ENCODE measurements at regions not wholly inside any gene's neighbourhood (a gene's known extent, or its start where the extent isn't known, plus 50 kb on each side); places are given as distances from the start of the nearest gene placed in this dataset.

DNA sequence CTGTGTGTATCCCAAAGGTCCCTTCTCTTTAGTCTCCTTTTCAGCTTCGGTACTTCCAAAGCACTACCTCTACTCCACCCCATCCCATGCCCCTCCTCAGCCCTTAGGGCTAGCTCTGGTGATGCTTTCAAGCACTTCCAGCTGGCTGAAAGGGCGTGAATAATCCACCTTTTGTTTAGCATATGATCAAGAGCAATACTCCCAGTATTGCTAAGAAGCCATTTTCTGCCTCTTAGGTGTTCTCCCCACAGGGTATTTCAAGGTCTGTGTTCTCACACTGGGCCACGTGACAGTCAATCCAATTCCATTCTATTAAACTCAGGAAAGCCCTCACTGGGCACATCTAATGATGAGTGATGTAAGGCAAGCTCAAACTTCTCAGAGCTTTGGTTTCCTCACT lies 298.5 kb upstream of the PROX1 start:
- ChIA-PET CTCF (no interaction called here), POLR2A (no interaction called here)
- no peak for DNase-seq (ENCODE audit: extremely low spot score)
- no peak for TF ChIP-seq BHLHE40 (IDR thresholded peaks at IDR 0.05; ENCODE audit: borderline replicate concordance)
- no peak for TF ChIP-seq HDGF (IDR thresholded peaks at IDR 0.05; ENCODE audit: borderline replicate concordance)
- TF ChIP-seq SP1 (IDR thresholded peaks at IDR 0.05), result no peak
- no peak for TF ChIP-seq FOXM1 (IDR thresholded peaks at IDR 0.05; ENCODE audit: borderline replicate concordance)
- no peak for TF ChIP-seq L3MBTL2 (conservative IDR thresholded peaks at IDR 0.05)
- no peak for TF ChIP-seq FOXK2 (IDR thresholded peaks at IDR 0.05)
- no peak for TF ChIP-seq ARNT (IDR thresholded peaks at IDR 0.05)
- TF ChIP-seq SUZ12 (IDR thresholded peaks at IDR 0.05), result no peak
- TF ChIP-seq TARDBP (IDR thresholded peaks at IDR 0.05), result no peak
- no peak for TF ChIP-seq ELF4 (IDR thresholded peaks at IDR 0.05)
- TF ChIP-seq ZNF384 (IDR thresholded peaks at IDR 0.05), result no peak
- TF ChIP-seq CTBP1 (IDR thresholded peaks at IDR 0.05; ENCODE audit: borderline replicate concordance), result no peak

DNA sequence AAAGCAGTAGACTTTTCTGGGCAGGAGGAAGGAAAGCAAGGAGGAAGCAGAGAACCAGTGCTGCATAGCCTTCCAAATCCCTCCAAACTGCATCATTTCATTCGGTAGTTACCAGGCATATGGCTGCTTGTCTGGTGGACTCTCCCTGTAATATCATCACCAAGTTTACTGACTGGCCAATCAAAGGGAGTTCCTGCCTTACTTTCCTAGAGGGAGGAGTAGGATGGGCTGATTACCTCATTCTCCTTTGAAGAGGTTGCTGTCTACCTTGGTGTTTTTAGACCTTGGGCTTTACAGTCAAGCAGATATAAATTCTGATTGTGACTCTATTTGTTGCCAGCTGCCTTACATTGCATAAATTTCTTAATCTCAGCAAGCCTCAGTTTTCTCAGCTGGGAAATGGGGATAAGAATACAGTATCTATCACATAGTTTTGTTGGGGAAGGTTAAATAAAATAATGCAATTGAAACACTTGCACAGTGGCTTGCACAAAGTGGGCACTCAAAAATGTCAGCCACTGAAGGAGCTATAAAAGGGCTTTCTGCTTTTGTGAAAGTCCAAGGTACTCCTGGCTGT lies 297.3 kb upstream of the PROX1 start:
- CTCF ChIA-PET, result no interaction called here
- TF ChIP-seq ELF4 (IDR thresholded peaks at IDR 0.05) (no peak), FOXK2 (IDR thresholded peaks at IDR 0.05) (no peak)
- POLR2A ChIA-PET, result no interaction called here
- DNase-seq (ENCODE audit: extremely low spot score), result no peak

DNA sequence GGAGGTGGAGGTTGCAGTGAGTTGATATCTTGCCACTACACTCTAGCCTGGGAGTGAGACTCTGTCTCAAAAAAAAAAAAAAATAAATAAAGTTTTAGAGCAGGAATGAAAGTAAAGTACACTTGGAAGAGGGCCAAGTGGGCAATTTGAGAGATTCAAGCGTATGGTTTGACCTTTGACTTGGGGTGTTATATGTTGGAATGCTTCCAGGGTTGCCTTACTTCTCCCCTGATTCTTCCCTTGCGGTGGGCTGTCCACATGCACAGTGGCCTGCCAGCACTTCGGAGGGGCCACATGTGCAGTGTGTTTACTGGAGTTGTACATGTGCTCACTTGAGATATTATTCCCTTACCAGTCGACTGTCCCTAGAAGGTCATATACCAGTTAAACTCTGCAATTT lies 295.5 kb upstream of the PROX1 start:
- POLR2A ChIA-PET, result no interaction called here
- CTCF ChIA-PET, result no interaction called here

DNA sequence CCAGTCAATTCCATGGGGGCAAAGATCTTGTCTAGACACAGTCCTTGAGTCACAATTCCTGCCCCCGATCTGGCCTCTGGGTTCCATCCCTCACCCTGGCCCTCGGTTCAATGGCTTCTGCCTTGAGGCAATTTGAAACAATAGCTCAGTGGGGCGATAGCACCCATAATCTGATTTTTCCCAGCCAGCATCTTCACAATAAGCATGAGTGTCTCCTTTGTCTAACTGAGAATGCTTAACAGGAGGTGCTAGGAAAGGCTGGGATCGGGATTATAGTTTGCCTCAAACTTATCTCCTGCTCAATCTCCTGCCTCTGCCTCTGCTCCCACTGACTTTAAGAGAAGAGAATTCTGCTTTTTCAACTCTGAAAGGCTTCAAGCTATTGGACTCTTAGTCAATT lies 293.9 kb upstream of the PROX1 start:
- DNase-seq (ENCODE audit: extremely low spot score), result no peak
- TF ChIP-seq ELF4 (IDR thresholded peaks at IDR 0.05) (no peak), L3MBTL2 (conservative IDR thresholded peaks at IDR 0.05) (no peak), BHLHE40 (IDR thresholded peaks at IDR 0.05; ENCODE audit: borderline replicate concordance) (no peak), SUZ12 (IDR thresholded peaks at IDR 0.05) (no peak), TARDBP (IDR thresholded peaks at IDR 0.05) (no peak), CTBP1 (IDR thresholded peaks at IDR 0.05; ENCODE audit: borderline replicate concordance) (no peak), SP1 (IDR thresholded peaks at IDR 0.05) (no peak)
- ChIA-PET POLR2A (no interaction called here), CTCF (no interaction called here)

More for the DNA sequence above, 295.5 kb upstream of the PROX1 start:
- DNase-seq (ENCODE audit: extremely low spot score), result no peak
- TF ChIP-seq, protein P1, sequence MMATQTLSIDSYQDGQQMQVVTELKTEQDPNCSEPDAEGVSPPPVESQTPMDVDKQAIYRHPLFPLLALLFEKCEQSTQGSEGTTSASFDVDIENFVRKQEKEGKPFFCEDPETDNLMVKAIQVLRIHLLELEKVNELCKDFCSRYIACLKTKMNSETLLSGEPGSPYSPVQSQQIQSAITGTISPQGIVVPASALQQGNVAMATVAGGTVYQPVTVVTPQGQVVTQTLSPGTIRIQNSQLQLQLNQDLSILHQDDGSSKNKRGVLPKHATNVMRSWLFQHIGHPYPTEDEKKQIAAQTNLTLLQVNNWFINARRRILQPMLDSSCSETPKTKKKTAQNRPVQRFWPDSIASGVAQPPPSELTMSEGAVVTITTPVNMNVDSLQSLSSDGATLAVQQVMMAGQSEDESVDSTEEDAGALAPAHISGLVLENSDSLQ (IDR thresholded peaks at IDR 0.05), result no peak
- no peak for TF ChIP-seq CTBP1 (IDR thresholded peaks at IDR 0.05; ENCODE audit: borderline replicate concordance)
- no peak for TF ChIP-seq ELF4 (IDR thresholded peaks at IDR 0.05)
- no peak for TF ChIP-seq SUZ12 (IDR thresholded peaks at IDR 0.05)
- TF ChIP-seq L3MBTL2 (conservative IDR thresholded peaks at IDR 0.05), result no peak
- no peak for TF ChIP-seq HDGF (IDR thresholded peaks at IDR 0.05; ENCODE audit: borderline replicate concordance)
- TF ChIP-seq FOXK2 (IDR thresholded peaks at IDR 0.05), result no peak
- TF ChIP-seq BHLHE40 (IDR thresholded peaks at IDR 0.05; ENCODE audit: borderline replicate concordance), result no peak
- no peak for TF ChIP-seq ARNT (IDR thresholded peaks at IDR 0.05)
- no peak for TF ChIP-seq LEF1 (IDR thresholded peaks at IDR 0.05; ENCODE audit: borderline replicate concordance)
- no peak for TF ChIP-seq TARDBP (IDR thresholded peaks at IDR 0.05)
- TF ChIP-seq FOXA1 (IDR thresholded peaks at IDR 0.05), result no peak
- no peak for TF ChIP-seq SP1 (IDR thresholded peaks at IDR 0.05)

DNA sequence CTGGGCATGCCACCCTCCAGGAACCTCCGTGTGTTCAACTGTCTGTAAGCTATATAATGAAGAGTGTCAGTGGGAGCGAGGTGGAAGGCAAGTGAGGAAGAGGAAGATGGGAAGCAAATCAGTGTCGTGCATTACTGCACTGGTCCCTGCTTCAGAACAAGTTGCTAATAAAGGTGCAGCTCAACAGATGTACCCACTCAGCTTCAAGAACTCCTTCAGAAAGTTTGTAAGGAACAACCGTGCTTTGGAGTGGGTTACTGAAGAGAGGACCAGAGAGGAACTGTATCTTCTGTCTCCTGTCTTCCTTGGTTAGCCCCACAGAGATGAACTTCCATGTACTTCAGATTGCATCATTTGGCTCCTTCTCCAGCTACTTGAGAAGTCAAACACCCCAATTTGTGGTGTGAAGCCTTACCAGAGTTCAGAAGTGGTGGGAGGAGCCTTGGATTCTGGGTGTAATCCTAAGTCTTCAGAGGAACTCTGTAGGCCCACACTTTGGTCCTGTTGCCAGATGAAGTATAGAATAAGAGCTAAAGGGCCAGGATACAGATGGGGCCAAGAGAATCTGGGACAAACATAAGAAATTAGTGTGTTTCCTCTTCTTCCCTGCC lies 290.5 kb upstream of the PROX1 start:
- TF ChIP-seq LEF1 (IDR thresholded peaks at IDR 0.05; ENCODE audit: borderline replicate concordance) (no peak), HDGF (IDR thresholded peaks at IDR 0.05; ENCODE audit: borderline replicate concordance) (no peak), ARNT (IDR thresholded peaks at IDR 0.05) (no peak), CTBP1 (IDR thresholded peaks at IDR 0.05; ENCODE audit: borderline replicate concordance) (no peak), ZNF384 (IDR thresholded peaks at IDR 0.05) (no peak)
- POLR2A ChIA-PET, result no interaction called here

DNA sequence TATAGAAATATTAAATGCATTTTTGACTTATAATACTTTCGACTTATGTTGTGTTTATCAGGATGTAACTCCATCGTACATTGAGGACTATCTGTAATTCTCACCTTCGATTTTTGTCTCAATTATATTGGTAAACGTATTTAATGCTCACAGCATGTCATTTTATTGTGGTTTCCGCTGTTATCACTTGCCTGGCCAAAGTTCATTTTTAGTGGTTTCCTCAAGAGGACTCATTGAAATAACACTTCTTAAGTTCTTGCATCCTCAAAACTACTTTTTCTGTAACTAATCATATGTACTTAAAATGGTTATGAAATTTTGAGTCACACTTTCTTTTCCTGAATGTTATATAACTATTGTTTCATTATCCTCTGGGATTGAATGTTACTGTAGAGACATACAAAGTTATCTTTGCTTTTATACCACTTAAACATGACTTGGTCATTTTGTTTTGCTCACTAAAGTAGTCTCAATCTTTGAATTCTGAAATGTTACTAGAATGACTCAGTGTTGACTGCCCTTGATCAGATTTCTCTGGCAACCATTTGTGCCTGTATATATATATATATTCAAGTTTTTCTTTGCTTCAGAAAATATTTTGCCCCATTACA lies 289.6 kb upstream of the PROX1 start:
- no peak for TF ChIP-seq SUZ12 (IDR thresholded peaks at IDR 0.05)
- no peak for TF ChIP-seq SP1 (IDR thresholded peaks at IDR 0.05)
- TF ChIP-seq ZNF384 (IDR thresholded peaks at IDR 0.05), result no peak
- CTCF ChIA-PET, result no interaction called here
- POLR2A ChIA-PET, result no interaction called here
- DNase-seq (ENCODE audit: extremely low spot score), result no peak

More for the DNA sequence above, 290.5 kb upstream of the PROX1 start:
- CTCF ChIA-PET, result no interaction called here
- no peak for DNase-seq (ENCODE audit: extremely low spot score)

DNA sequence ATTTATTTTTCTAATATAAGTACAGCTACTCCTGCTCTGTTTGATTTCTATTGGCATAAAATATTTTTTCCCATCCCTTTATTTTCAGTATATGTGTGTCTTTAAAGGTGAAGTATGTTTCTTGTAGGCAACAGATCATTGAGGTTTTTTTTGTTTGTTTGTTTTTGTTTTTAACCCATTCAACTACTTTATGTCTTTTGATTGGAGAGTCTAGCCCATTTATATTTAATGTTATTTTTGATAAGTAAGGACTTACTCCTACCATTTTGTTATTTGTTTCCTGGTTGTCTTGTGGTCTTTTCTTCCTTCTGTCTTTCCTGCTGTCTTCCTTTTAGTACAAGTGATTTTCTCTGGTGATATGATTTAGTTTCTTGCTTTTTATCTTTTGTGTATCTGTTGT lies 285.1 kb upstream of the PROX1 start:
- POLR2A ChIA-PET, result no interaction called here
- CTCF ChIA-PET, result no interaction called here
- TF ChIP-seq CTBP1 (IDR thresholded peaks at IDR 0.05; ENCODE audit: borderline replicate concordance) (no peak), FOXA1 (IDR thresholded peaks at IDR 0.05) (no peak), SUZ12 (IDR thresholded peaks at IDR 0.05) (no peak), FOXM1 (IDR thresholded peaks at IDR 0.05; ENCODE audit: borderline replicate concordance) (no peak), ARNT (IDR thresholded peaks at IDR 0.05) (no peak), BHLHE40 (IDR thresholded peaks at IDR 0.05; ENCODE audit: borderline replicate concordance) (no peak), NFRKB (IDR thresholded peaks at IDR 0.05) (no peak), SP1 (IDR thresholded peaks at IDR 0.05) (no peak), FOXK2 (IDR thresholded peaks at IDR 0.05) (no peak), L3MBTL2 (conservative IDR thresholded peaks at IDR 0.05) (no peak), ELF4 (IDR thresholded peaks at IDR 0.05) (no peak), HDGF (IDR thresholded peaks at IDR 0.05; ENCODE audit: borderline replicate concordance) (no peak), ZNF384 (IDR thresholded peaks at IDR 0.05) (no peak), TARDBP (IDR thresholded peaks at IDR 0.05) (no peak), LEF1 (IDR thresholded peaks at IDR 0.05; ENCODE audit: borderline replicate concordance) (no peak)
- TF ChIP-seq, protein P1 (IDR thresholded peaks at IDR 0.05), result no peak

More for the DNA sequence above, 285.1 kb upstream of the PROX1 start:
- no peak for DNase-seq (ENCODE audit: extremely low spot score)
